Right ventricle myocardium superior (tissue), 1 donor: ENCODE measurements at regions not wholly inside any gene's neighbourhood (a gene's known extent, or its start where the extent isn't known, plus 50 kb on each side); places are given as distances from the start of the nearest gene placed in this dataset.

Experiments used
- ATAC-seq: fragments of 200-7000 bp; cut with Tn5 transposase; one replicate; pipeline ENCODE4 v1.9.1; 2020; ENCODE audit warnings: mild to moderate bottlenecking; ENCODE audit not compliant: poor library complexity
- DNase-seq: peaks from one replicate; pipeline ENCODE4 v3.0.0-alpha.2; 2020
- intact Hi-C: fragments of 100-400 bp; cut with DNase I; formaldehyde crosslinking; loops from one replicate; pipeline ENCODE4 v1.11.2; 2022
- donor health status: DM: no; HTN: yes; CAD: no; lungs with severe emphysema.

- DNase-seq, result no peak
- intact Hi-C loops, result no loop called here
- no peak for ATAC-seq
These were observed 50.8 kb upstream of the ELF5 start for GRCh38 chr11:34564406-34564805.

GRCh38 chr11:34564807-34565241 is 51.2 kb upstream of the ELF5 start:
- ATAC-seq, result peak; percentile 90
- DNase-seq, result peak; percentile 48
- intact Hi-C loops, result no loop called here

- no peak for ATAC-seq
- intact Hi-C loops, result no loop called here
- DNase-seq, result no peak
These were observed 52.0 kb upstream of the ELF5 start for GRCh38 chr11:34565417-34566207.

- intact Hi-C loops, result no loop called here
- DNase-seq (no peak), ATAC-seq (no peak)
These were observed 52.6 kb upstream of the ELF5 start for GRCh38 chr11:34566208-34566551.

GRCh38 chr11:34566736-34567135 is 53.1 kb upstream of the ELF5 start:
- no peak for ATAC-seq
- intact Hi-C loops, result no loop called here

GRCh38 chr11:34567733-34568132 is 53.2 kb upstream of the EHF start:
- no peak for ATAC-seq
- intact Hi-C loops, result no loop called here
- no peak for DNase-seq

More at GRCh38 chr11:34566736-34567135, 53.1 kb upstream of the ELF5 start:
- DNase-seq, result no peak

- intact Hi-C loops, result no loop called here
- DNase-seq, result no peak
- no peak for ATAC-seq
These were observed 50.3 kb upstream of the EHF start for GRCh38 chr11:34570584-34570983.
